H1 (cell line): ENCODE measurements at regions not wholly inside any gene's neighbourhood (a gene's known extent, or its start where the extent isn't known, plus 50 kb on each side); places are given as distances from the start of the nearest gene placed in this dataset.

Experiments
- CREB1 ChIP-seq: IDR thresholded peaks from 2 replicates; pipeline ENCODE4 v1.6.1; 2012; ENCODE audit warnings: inconsistent platforms
- EGR1 ChIP-seq: IDR thresholded peaks from 2 replicates; pipeline ENCODE4 v1.6.1; 2011; ENCODE audit warnings: low read depth, low read length, borderline replicate concordance
- MAFK ChIP-seq: IDR thresholded peaks from 2 replicates; pipeline ENCODE4 v1.6.1; 2012; ENCODE audit warnings: low read depth, mild to moderate bottlenecking, improper control_type of control experiment, low read length
- RFX5 ChIP-seq: IDR thresholded peaks from 2 replicates; pipeline ENCODE4 v1.6.1; 2011; ENCODE audit warnings: low read depth, low read length, improper control_type of control experiment, borderline replicate concordance
- TAF7 ChIP-seq: optimal IDR thresholded peaks from 2 replicates; pipeline ENCODE3; 2011; ENCODE audit warnings: low read depth, mild to moderate bottlenecking, inconsistent platforms, low read length, moderate library complexity, borderline replicate concordance
- TBP ChIP-seq: IDR thresholded peaks from 2 replicates; pipeline ENCODE4 v1.6.1; 2011; ENCODE audit warnings: low read depth, low read length, improper control_type of control experiment
- TF ChIP-seq, protein P1 (sequence below): IDR thresholded peaks from 2 replicates; pipeline ENCODE4 v1.6.1; 2012; ENCODE audit warnings: inconsistent platforms

DNA sequence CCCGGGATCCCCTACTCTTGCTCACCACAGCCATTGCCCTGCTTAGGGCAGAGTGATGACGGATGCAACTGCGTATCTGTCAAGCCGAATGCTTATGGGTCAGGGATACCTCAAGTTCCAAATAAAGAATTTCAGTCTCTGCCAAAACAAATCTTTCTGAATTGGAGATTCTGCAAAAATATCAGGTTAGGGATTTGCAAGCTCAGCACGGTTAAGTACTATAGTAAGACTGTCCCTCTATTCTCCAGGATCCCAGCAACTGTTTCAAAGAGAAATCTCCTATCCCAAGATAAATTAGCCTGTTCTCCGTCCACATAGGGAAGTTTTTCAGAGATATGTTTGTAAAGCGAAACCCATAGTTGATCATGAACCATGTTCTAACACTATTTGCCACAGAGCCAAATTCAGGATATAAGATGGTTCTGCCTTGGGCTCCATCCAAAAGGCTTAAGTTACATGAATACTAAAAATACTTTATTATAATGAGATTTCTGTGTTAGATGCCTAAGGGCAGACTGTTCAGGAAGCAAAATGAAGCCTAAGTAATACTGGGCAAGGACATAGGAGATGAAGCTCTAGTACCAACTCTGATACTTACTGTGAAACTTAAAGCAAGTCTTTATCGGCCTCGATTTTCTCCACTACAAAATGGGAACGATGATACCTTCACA lies 100.1 kb upstream of the LPP start (continued):
- TF ChIP-seq, protein P1, sequence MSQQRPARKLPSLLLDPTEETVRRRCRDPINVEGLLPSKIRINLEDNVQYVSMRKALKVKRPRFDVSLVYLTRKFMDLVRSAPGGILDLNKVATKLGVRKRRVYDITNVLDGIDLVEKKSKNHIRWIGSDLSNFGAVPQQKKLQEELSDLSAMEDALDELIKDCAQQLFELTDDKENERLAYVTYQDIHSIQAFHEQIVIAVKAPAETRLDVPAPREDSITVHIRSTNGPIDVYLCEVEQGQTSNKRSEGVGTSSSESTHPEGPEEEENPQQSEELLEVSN = no peak
- TF ChIP-seq RFX5 (no peak), TBP (no peak), MAFK (no peak), TAF7 (no peak), EGR1 (no peak), CREB1 (no peak)
